ENCODE measurements at regions not wholly inside any gene's neighbourhood (a gene's known extent, or its start where the extent isn't known, plus 50 kb on each side); places are given as distances from the start of the nearest gene placed in this dataset.

- TF ChIP-seq PKNOX1 (IDR thresholded peaks at IDR 0.05): no peak
These were observed 95.2 kb upstream of the BTBD3 start (continued) for GRCh38 chr20:11822540-11822794.

- no peak for TF ChIP-seq ZBTB33 (IDR thresholded peaks at IDR 0.05)
- TF ChIP-seq PKNOX1 (IDR thresholded peaks at IDR 0.05): no peak
- no peak for TF ChIP-seq ZNF207 (IDR thresholded peaks at IDR 0.05; ENCODE audit: borderline replicate concordance)
- no peak for TF ChIP-seq ELK1 (IDR thresholded peaks at IDR 0.05; ENCODE audit: low read depth, low read length)
- no peak for TF ChIP-seq TBL1XR1 (IDR thresholded peaks at IDR 0.05; ENCODE audit: low read depth, low read length)
- TF ChIP-seq RELA (IDR thresholded peaks at IDR 0.05; ENCODE audit: borderline replicate concordance, partially characterized antibody): no peak
- no peak for TF ChIP-seq PBX3 (IDR thresholded peaks at IDR 0.05; ENCODE audit: insufficient replicate concordance, low read depth, low read length)
- TF ChIP-seq NR2F1 (conservative IDR thresholded peaks at IDR 0.05): no peak
- Histone ChIP-seq H3K4me1 (ENCODE audit: control insufficient read depth, insufficient read depth, low read length) (no peaks in the 10 kb centered on the region), H3K4me3 (no peak overlapping the region), H2AFZ (ENCODE audit: control insufficient read depth, low read depth, low read length) (no peak overlapping the region), H3K4me2 (ENCODE audit: control insufficient read depth, insufficient read depth) (no peak overlapping the region), H3K27me3 (replicated peaks in 1 of 2; ENCODE audit: control insufficient read depth in 2 of 2, insufficient read depth in 2 of 2, low read length in 1 of 2) (no peaks in the 10 kb centered on the region), H3K36me3 (ENCODE audit: control insufficient read depth in 2 of 2, insufficient read depth in 2 of 2, low read length in 1 of 2) (no peaks in the 10 kb centered on the region), H3K9me3 (replicated peaks; ENCODE audit: control insufficient read depth, insufficient read depth, low read length) (no peaks in the 10 kb centered on the region), H4K20me1 (ENCODE audit: control insufficient read depth, insufficient read depth) (no peaks in the 10 kb centered on the region), H3K79me2 (ENCODE audit: control insufficient read depth, insufficient read depth, low read length) (no peaks in the 10 kb centered on the region), H3K27ac (ENCODE audit: control insufficient read depth, insufficient read depth) (no peak overlapping the region), H3K9ac (ENCODE audit: control insufficient read depth, insufficient read depth, low read length) (no peak overlapping the region)
- FAIRE-seq (no peak), ATAC-seq (no peak), DNase-seq (ENCODE audit: low read depth, low spot score) (no peak)
- in situ Hi-C loops (cut with MboI): no loop called here
- no TSS peak for BruUV-seq (replicated peaks)
- intact Hi-C loops (cut with micrococcal nuclease; ENCODE audit: unreplicated experiment): no loop called here
- 13% methylated on average over 4 of the region's 4 CpGs for WGBS (ENCODE audit: insufficient coverage, insufficient replicate concordance, low lambda C conversion rate, missing lambda C conversion rate)
- ChIA-PET CTCF (interaction anchor here (0.7 kb wide), 1 partner anchor 1590 kb away, joined by 3 read pairs; no protein-coding TSS in a partner anchor), SMC1A (ENCODE audit: uncharacterized antibody, unreplicated experiment) (no interaction called here), RAD21 (ENCODE audit: unreplicated experiment) (no interaction called here), POLR2A (no interaction called here)
These were observed 91.4 kb upstream of the BTBD3 start for GRCh38 chr20:11826334-11826733.

All from GM12878 (cell line).